ENCODE measurements at regions not wholly inside any gene's neighbourhood (a gene's known extent, or its start where the extent isn't known, plus 50 kb on each side); places are given as distances from the start of the nearest gene placed in this dataset.

DNA sequence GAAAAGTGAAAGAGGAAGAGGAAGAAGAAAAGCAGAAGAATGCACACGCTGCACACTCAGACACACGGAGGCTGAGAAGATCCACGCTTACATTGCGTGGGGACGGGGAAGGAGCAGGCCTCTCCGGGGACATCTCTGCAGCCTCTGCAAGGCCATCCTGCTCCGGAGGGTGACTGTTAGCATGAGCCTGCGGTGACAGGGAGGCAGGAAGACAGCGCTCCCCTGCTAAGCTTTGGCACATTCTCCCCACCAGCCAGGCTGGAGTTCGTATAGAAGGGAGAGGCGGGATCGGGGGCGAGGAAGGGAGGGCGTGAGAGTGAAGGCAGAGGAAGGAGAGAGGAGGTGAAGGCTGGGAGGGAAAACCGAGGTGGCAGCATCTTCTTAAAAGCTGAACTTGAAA is 366.0 kb upstream of the SHH start:
- no peak overlapping the region for H3K4me3 ChIP-seq (replicated peaks; ENCODE audit: insufficient read depth, low read length)
- peaks cover 4% of the 10 kb centered on the region for H3K27me3 ChIP-seq (ENCODE audit: insufficient read depth, poor library complexity, severe bottlenecking)
- no peak for DNase-seq (ENCODE audit: low read depth in 1 of 2, low spot score in 1 of 2)

DNA sequence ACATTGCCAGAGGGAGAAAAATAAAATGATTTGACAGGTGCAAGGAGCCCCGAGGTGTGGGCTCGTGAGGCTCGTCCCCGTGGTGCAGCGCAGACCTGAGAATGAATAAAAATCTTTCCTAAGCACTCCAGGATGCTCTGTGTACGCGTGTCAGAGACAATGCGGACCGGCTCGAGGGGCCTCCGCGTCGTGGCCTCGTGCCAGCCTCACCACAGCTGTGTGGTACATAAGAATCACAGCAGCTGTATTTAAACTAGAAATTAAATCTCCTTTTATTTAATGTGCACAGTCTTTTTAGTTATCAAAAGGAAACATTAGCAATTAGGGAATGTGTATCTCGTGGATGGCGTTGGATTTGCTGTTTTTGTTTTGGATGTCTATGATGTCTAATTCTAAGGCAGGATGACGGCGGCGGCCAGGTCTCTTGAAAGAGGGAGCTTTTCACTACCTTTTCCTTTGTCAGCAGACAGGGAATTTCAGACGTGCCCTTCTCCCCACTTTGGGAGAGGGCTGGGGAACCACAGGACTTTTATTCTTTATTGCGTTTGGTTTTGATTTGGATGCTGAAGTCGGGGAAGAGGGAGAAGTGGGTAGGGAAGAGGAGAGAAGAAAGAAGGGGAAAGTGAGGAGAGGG is 365.3 kb upstream of the SHH start:
- no peak for DNase-seq (ENCODE audit: low read depth in 1 of 2, low spot score in 1 of 2)
- no peaks in the 10 kb centered on the region for H3K27me3 ChIP-seq (ENCODE audit: insufficient read depth, poor library complexity, severe bottlenecking)

More for the DNA sequence above, 366.0 kb upstream of the SHH start:
- TF ChIP-seq SPI1 (IDR thresholded peaks at IDR 0.05; ENCODE audit: borderline replicate concordance, low read depth) (no peak), GABPA (IDR thresholded peaks at IDR 0.05; ENCODE audit: low read depth) (no peak), POLR2AphosphoS5 (IDR thresholded peaks at IDR 0.05; ENCODE audit: low read depth) (no peak)
- TF ChIP-seq, protein P1, sequence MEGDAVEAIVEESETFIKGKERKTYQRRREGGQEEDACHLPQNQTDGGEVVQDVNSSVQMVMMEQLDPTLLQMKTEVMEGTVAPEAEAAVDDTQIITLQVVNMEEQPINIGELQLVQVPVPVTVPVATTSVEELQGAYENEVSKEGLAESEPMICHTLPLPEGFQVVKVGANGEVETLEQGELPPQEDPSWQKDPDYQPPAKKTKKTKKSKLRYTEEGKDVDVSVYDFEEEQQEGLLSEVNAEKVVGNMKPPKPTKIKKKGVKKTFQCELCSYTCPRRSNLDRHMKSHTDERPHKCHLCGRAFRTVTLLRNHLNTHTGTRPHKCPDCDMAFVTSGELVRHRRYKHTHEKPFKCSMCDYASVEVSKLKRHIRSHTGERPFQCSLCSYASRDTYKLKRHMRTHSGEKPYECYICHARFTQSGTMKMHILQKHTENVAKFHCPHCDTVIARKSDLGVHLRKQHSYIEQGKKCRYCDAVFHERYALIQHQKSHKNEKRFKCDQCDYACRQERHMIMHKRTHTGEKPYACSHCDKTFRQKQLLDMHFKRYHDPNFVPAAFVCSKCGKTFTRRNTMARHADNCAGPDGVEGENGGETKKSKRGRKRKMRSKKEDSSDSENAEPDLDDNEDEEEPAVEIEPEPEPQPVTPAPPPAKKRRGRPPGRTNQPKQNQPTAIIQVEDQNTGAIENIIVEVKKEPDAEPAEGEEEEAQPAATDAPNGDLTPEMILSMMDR (IDR thresholded peaks at IDR 0.05; ENCODE audit: insufficient read depth, low read length) = no peak
- TF ChIP-seq, protein P2, sequence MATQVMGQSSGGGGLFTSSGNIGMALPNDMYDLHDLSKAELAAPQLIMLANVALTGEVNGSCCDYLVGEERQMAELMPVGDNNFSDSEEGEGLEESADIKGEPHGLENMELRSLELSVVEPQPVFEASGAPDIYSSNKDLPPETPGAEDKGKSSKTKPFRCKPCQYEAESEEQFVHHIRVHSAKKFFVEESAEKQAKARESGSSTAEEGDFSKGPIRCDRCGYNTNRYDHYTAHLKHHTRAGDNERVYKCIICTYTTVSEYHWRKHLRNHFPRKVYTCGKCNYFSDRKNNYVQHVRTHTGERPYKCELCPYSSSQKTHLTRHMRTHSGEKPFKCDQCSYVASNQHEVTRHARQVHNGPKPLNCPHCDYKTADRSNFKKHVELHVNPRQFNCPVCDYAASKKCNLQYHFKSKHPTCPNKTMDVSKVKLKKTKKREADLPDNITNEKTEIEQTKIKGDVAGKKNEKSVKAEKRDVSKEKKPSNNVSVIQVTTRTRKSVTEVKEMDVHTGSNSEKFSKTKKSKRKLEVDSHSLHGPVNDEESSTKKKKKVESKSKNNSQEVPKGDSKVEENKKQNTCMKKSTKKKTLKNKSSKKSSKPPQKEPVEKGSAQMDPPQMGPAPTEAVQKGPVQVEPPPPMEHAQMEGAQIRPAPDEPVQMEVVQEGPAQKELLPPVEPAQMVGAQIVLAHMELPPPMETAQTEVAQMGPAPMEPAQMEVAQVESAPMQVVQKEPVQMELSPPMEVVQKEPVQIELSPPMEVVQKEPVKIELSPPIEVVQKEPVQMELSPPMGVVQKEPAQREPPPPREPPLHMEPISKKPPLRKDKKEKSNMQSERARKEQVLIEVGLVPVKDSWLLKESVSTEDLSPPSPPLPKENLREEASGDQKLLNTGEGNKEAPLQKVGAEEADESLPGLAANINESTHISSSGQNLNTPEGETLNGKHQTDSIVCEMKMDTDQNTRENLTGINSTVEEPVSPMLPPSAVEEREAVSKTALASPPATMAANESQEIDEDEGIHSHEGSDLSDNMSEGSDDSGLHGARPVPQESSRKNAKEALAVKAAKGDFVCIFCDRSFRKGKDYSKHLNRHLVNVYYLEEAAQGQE (IDR thresholded peaks at IDR 0.05; ENCODE audit: insufficient replicate concordance, low read depth) = no peak
- no peak overlapping the region for H3K27ac ChIP-seq (replicated peaks)

DNA sequence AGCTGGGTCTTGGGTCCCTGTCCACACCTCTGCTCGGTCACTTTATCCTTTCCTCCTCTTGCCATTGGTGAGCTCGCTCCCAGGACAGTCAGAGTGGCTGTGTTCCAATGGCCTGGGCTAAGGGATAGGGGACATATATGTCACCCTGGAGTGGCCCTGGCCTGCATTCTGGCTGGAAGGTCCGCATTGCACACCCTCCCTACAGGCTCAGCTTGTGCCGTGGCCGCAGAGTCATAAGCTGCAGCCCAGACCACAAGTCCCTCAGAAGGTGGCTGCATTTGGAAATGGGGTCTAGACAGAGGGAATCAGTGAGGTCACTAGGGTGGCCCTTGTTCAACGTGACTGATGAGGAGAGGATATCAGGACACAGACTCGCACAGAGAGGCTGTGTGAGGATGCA is 363.8 kb upstream of the SHH start:
- no peak overlapping the region for H3K27ac ChIP-seq (replicated peaks)
- DNase-seq (ENCODE audit: low read depth in 1 of 2, low spot score in 1 of 2) = no peak
- H3K27me3 ChIP-seq (ENCODE audit: insufficient read depth, poor library complexity, severe bottlenecking) = no peaks in the 10 kb centered on the region
- TF ChIP-seq, protein P2 (IDR thresholded peaks at IDR 0.05; ENCODE audit: insufficient replicate concordance, low read depth) = no peak
- TF ChIP-seq GABPA (IDR thresholded peaks at IDR 0.05; ENCODE audit: low read depth) = no peak
- TF ChIP-seq POLR2AphosphoS5 (IDR thresholded peaks at IDR 0.05; ENCODE audit: low read depth) = no peak
- TF ChIP-seq, protein P1 (IDR thresholded peaks at IDR 0.05; ENCODE audit: insufficient read depth, low read length) = no peak
- TF ChIP-seq SPI1 (IDR thresholded peaks at IDR 0.05; ENCODE audit: borderline replicate concordance, low read depth) = no peak
- H3K4me3 ChIP-seq (replicated peaks; ENCODE audit: insufficient read depth, low read length) = no peak overlapping the region

More for the DNA sequence above, 365.3 kb upstream of the SHH start:
- Histone ChIP-seq H3K4me3 (replicated peaks; ENCODE audit: insufficient read depth, low read length) (no peak overlapping the region), H3K27ac (replicated peaks) (no peak overlapping the region)
- TF ChIP-seq POLR2AphosphoS5 (IDR thresholded peaks at IDR 0.05; ENCODE audit: low read depth) (no peak), GABPA (IDR thresholded peaks at IDR 0.05; ENCODE audit: low read depth) (no peak), SPI1 (IDR thresholded peaks at IDR 0.05; ENCODE audit: borderline replicate concordance, low read depth) (no peak)
- TF ChIP-seq, protein P1 (IDR thresholded peaks at IDR 0.05; ENCODE audit: insufficient read depth, low read length) = no peak
- TF ChIP-seq, protein P2 (IDR thresholded peaks at IDR 0.05; ENCODE audit: insufficient replicate concordance, low read depth) = no peak
